Calu3 (cell line): ENCODE measurements at regions not wholly inside any gene's neighbourhood (a gene's known extent, or its start where the extent isn't known, plus 50 kb on each side); places are given as distances from the start of the nearest gene placed in this dataset.

Experiments
- BruUV-seq: library from RNA; stranded (reverse); fragments of 400-500 nt; replicated peaks from 2 replicates; lab custom pipeline; 2021; lab: Mats Ljungman, UMichigan
- CTCF ChIA-PET: fragments of 300-600 bp; sonication (Branson Sonifier 250); formaldehyde crosslinking; loops from one replicate; lab custom pipeline; 2022; ENCODE audit warnings: antibody characterized with exemption; lab: Charles Lee
- DNase-seq: peaks from one replicate; pipeline ENCODE4 v3.0.0; 2022
- H3K27ac Mint-ChIP-seq: one replicate; pipeline ENCODE4 v1.8.0; 2022; ENCODE audit warnings: mixed read lengths; ENCODE audit not compliant: unreplicated experiment
- H3K27me3 Mint-ChIP-seq: one replicate; pipeline ENCODE4 v1.8.0; 2022; ENCODE audit warnings: mixed read lengths; ENCODE audit not compliant: unreplicated experiment
- H3K36me3 Mint-ChIP-seq: one replicate; pipeline ENCODE4 v1.8.0; 2022; ENCODE audit warnings: mild to moderate bottlenecking, moderate library complexity, mixed read lengths; ENCODE audit not compliant: insufficient read depth, unreplicated experiment
- H3K4me1 Mint-ChIP-seq: one replicate; pipeline ENCODE4 v1.8.0; 2022; ENCODE audit warnings: mild to moderate bottlenecking, low read depth, mixed read lengths; ENCODE audit not compliant: unreplicated experiment
- H3K4me3 Mint-ChIP-seq: one replicate; pipeline ENCODE4 v1.8.0; 2022; ENCODE audit warnings: mild to moderate bottlenecking, low read depth, moderate library complexity, mixed read lengths; ENCODE audit not compliant: unreplicated experiment
- H3K9me3 Mint-ChIP-seq: one replicate; pipeline ENCODE4 v1.8.0; 2022; ENCODE audit warnings: low read depth, mixed read lengths; ENCODE audit not compliant: unreplicated experiment
- intact Hi-C: fragments of 100-400 bp; cut with micrococcal nuclease; formaldehyde crosslinking; loops from one replicate; pipeline ENCODE4 v1.10.0; 2022; ENCODE audit not compliant: unreplicated experiment
- TF ChIP-seq, protein P1 (sequence below): fragments of 200-600 bp; IDR thresholded peaks from one replicate; pipeline ENCODE4 v1.8.0; 2022; ENCODE audit warnings: antibody characterized with exemption; ENCODE audit not compliant: unreplicated experiment

DNA sequence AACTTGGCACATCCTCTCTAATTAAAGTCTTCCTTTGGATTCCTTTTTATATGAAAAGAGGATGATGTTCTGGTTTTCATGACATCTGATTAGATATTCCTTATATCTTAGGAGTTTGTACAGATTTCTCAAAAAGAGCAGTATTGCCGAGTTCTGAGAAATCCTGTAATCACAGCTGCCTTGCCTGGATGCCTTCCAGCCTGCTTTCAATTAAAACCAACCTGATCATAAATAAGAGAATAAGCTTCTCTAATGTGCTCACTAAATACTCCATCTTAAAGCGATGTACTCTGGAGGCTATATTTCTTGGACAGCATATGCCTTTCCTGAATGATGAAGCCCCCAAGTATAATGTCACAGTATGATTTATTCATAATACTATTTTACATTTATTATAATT, 1203.8 kb upstream of the PIK3C3 start:
- BruUV-seq = no TSS peak
- CTCF ChIA-PET = no interaction called here
- Mint-ChIP-seq H3K27me3 (no peaks in the 10 kb centered on the region), H3K4me1 (no peaks in the 10 kb centered on the region), H3K36me3 (no peaks in the 10 kb centered on the region), H3K4me3 (no peak overlapping the region), H3K27ac (no peak overlapping the region), H3K9me3 (peaks cover 14% of the 10 kb centered on the region)
- intact Hi-C loops = no loop called here
- no peak for DNase-seq
- TF ChIP-seq, protein P1, sequence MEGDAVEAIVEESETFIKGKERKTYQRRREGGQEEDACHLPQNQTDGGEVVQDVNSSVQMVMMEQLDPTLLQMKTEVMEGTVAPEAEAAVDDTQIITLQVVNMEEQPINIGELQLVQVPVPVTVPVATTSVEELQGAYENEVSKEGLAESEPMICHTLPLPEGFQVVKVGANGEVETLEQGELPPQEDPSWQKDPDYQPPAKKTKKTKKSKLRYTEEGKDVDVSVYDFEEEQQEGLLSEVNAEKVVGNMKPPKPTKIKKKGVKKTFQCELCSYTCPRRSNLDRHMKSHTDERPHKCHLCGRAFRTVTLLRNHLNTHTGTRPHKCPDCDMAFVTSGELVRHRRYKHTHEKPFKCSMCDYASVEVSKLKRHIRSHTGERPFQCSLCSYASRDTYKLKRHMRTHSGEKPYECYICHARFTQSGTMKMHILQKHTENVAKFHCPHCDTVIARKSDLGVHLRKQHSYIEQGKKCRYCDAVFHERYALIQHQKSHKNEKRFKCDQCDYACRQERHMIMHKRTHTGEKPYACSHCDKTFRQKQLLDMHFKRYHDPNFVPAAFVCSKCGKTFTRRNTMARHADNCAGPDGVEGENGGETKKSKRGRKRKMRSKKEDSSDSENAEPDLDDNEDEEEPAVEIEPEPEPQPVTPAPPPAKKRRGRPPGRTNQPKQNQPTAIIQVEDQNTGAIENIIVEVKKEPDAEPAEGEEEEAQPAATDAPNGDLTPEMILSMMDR = no peak

DNA sequence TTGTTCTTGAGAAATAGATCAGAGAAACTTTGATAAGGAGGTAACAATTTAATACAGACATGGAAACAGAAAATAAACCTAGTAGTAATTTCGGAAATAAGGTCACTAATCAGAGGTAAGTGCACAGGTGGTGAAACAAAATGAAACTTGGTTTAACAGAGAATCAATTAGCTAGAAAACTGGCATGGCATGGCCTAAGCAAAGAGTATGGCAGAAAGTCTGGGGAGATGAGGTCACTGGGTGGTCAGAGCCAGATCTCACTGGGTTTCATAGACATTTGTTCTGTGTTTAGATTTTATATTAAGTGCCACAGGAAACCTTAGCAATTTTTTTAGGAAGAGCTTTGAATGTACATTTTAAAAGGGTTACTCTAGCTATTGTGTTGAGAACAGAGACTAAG, 1216.0 kb upstream of the PIK3C3 start:
- Mint-ChIP-seq H3K4me1 (no peaks in the 10 kb centered on the region), H3K4me3 (no peak overlapping the region), H3K9me3 (peaks cover 10% of the 10 kb centered on the region), H3K27me3 (no peaks in the 10 kb centered on the region), H3K27ac (no peak overlapping the region), H3K36me3 (no peaks in the 10 kb centered on the region)
- no peak for DNase-seq
- CTCF ChIA-PET = no interaction called here
- TF ChIP-seq, protein P1 = no peak
- no TSS peak for BruUV-seq
- intact Hi-C loops = no loop called here

DNA sequence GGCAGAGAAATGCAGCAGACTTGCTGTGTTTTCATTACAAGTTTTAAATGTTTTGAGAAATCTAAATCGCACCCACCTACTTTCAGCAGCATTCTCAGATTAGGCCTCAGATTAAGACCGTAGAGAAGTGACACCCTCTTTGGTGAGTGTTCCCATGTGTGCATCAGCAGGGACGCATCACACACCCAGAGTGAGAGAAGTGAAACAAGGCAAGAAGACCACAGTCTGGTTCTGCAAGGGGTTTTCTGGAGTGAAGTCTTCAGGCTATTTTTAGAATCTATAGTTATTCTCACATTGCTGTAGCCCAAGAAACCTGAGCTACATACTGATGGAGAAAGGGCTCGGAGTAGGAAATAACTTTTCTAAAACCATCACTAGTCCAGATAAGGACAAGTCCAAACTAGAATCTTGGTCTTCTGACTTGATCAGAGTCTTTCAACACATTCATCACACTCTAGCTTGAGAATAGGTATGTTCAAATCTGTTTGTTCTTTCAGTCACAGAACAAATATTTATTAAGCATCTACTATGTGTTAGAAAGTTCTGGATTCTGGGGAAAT, 1216.6 kb upstream of the PIK3C3 start:
- H3K36me3 Mint-ChIP-seq = no peaks in the 10 kb centered on the region
- no peak overlapping the region for H3K4me3 Mint-ChIP-seq
- no TSS peak for BruUV-seq
- H3K27ac Mint-ChIP-seq = no peak overlapping the region
- CTCF ChIA-PET = no interaction called here
- H3K27me3 Mint-ChIP-seq = no peaks in the 10 kb centered on the region
- TF ChIP-seq, protein P1 = no peak
- H3K9me3 Mint-ChIP-seq = peaks cover 10% of the 10 kb centered on the region
- H3K4me1 Mint-ChIP-seq = no peaks in the 10 kb centered on the region
- intact Hi-C loops = no loop called here
- DNase-seq = no peak

DNA sequence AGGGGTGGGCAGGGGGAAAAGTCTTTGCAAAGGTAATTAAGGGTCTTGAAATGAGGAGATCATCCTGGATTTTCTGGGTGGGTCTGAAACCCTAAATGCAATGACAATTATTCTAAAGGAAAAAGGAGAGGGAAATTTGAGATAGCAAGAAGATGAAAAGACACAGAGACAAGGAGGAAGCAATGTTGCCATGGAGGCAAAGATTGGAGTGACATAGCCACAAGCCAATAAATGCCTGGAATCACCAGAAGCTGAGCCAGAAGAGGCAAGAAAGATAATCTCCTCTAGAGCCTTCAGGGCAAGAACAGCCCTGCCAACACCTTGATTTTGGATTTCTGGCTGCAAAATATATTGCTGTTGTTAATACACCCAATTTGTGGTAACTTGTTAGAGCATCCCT, 1246.3 kb upstream of the PIK3C3 start:
- Mint-ChIP-seq H3K4me3 (no peak overlapping the region), H3K27me3 (no peaks in the 10 kb centered on the region), H3K27ac (no peak overlapping the region), H3K4me1 (no peaks in the 10 kb centered on the region), H3K36me3 (no peaks in the 10 kb centered on the region), H3K9me3 (peaks cover 10% of the 10 kb centered on the region)
- TF ChIP-seq, protein P1 = no peak
- CTCF ChIA-PET = no interaction called here
- no peak for DNase-seq
- intact Hi-C loops = no loop called here
- BruUV-seq = no TSS peak
